ENCODE measurements at regions not wholly inside any gene's neighbourhood (a gene's known extent, or its start where the extent isn't known, plus 50 kb on each side); places are given as distances from the start of the nearest gene placed in this dataset.

DNA sequence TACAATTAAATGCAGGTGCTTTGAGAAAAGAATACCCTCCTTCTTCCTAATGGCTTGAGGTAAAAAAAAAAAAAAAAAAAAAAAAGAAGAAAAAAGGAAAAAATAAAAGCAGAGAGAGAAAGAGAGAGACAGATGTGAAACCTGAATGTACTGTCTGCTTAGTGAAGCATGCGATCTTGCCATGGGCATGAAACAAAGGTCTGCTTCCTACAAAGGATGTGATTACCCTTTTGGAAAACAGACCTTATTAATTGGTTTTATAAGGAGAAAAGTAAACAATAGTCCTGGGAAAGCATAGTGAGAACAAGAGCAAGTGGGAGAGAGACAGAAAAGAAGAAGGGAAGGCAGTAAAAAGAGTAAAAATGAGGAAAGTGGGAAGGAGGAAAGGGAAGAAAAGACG lies 526.1 kb upstream of the PABPC4L start:
- TF ChIP-seq TCF12 (IDR thresholded peaks at IDR 0.05; ENCODE audit: low read depth) (no peak), RAD21 (IDR thresholded peaks at IDR 0.05; ENCODE audit: low read depth) (no peak), YY1 (IDR thresholded peaks at IDR 0.05; ENCODE audit: low read depth) (no peak), EP300 (IDR thresholded peaks at IDR 0.05; ENCODE audit: borderline replicate concordance) (no peak), CEBPB (IDR thresholded peaks at IDR 0.05) (no peak), EGR1 (IDR thresholded peaks at IDR 0.05) (no peak), ZBTB7A (IDR thresholded peaks at IDR 0.05; ENCODE audit: low read depth) (no peak), TAF1 (IDR thresholded peaks at IDR 0.05; ENCODE audit: low read depth) (no peak)
- TF ChIP-seq, protein P1, sequence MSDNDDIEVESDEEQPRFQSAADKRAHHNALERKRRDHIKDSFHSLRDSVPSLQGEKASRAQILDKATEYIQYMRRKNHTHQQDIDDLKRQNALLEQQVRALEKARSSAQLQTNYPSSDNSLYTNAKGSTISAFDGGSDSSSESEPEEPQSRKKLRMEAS (IDR thresholded peaks at IDR 0.05) = no peak
- TF ChIP-seq, protein P2, sequence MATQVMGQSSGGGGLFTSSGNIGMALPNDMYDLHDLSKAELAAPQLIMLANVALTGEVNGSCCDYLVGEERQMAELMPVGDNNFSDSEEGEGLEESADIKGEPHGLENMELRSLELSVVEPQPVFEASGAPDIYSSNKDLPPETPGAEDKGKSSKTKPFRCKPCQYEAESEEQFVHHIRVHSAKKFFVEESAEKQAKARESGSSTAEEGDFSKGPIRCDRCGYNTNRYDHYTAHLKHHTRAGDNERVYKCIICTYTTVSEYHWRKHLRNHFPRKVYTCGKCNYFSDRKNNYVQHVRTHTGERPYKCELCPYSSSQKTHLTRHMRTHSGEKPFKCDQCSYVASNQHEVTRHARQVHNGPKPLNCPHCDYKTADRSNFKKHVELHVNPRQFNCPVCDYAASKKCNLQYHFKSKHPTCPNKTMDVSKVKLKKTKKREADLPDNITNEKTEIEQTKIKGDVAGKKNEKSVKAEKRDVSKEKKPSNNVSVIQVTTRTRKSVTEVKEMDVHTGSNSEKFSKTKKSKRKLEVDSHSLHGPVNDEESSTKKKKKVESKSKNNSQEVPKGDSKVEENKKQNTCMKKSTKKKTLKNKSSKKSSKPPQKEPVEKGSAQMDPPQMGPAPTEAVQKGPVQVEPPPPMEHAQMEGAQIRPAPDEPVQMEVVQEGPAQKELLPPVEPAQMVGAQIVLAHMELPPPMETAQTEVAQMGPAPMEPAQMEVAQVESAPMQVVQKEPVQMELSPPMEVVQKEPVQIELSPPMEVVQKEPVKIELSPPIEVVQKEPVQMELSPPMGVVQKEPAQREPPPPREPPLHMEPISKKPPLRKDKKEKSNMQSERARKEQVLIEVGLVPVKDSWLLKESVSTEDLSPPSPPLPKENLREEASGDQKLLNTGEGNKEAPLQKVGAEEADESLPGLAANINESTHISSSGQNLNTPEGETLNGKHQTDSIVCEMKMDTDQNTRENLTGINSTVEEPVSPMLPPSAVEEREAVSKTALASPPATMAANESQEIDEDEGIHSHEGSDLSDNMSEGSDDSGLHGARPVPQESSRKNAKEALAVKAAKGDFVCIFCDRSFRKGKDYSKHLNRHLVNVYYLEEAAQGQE (IDR thresholded peaks at IDR 0.05; ENCODE audit: low read depth) = no peak
